ENCODE measurements at regions not wholly inside any gene's neighbourhood (a gene's known extent, or its start where the extent isn't known, plus 50 kb on each side); places are given as distances from the start of the nearest gene placed in this dataset.

GRCh38 chr2:63665091-63665490 lies 76.3 kb downstream of the MDH1 start:
- TF ChIP-seq, protein P1, sequence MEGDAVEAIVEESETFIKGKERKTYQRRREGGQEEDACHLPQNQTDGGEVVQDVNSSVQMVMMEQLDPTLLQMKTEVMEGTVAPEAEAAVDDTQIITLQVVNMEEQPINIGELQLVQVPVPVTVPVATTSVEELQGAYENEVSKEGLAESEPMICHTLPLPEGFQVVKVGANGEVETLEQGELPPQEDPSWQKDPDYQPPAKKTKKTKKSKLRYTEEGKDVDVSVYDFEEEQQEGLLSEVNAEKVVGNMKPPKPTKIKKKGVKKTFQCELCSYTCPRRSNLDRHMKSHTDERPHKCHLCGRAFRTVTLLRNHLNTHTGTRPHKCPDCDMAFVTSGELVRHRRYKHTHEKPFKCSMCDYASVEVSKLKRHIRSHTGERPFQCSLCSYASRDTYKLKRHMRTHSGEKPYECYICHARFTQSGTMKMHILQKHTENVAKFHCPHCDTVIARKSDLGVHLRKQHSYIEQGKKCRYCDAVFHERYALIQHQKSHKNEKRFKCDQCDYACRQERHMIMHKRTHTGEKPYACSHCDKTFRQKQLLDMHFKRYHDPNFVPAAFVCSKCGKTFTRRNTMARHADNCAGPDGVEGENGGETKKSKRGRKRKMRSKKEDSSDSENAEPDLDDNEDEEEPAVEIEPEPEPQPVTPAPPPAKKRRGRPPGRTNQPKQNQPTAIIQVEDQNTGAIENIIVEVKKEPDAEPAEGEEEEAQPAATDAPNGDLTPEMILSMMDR (IDR thresholded peaks at IDR 0.05; ENCODE audit: unreplicated experiment in 3 of 3), result no peak
- H3K36me3 Mint-ChIP-seq (ENCODE audit: low read depth), result no peaks in the 10 kb centered on the region
- H3K4me1 Mint-ChIP-seq, result peaks cover 9% of the 10 kb centered on the region
- H3K27me3 Mint-ChIP-seq (ENCODE audit: low read depth), result no peaks in the 10 kb centered on the region
- no peak overlapping the region for H3K4me3 Mint-ChIP-seq
- no peaks in the 10 kb centered on the region for H3K9me3 Mint-ChIP-seq
- H3K27ac Mint-ChIP-seq, result no peak overlapping the region

DNA sequence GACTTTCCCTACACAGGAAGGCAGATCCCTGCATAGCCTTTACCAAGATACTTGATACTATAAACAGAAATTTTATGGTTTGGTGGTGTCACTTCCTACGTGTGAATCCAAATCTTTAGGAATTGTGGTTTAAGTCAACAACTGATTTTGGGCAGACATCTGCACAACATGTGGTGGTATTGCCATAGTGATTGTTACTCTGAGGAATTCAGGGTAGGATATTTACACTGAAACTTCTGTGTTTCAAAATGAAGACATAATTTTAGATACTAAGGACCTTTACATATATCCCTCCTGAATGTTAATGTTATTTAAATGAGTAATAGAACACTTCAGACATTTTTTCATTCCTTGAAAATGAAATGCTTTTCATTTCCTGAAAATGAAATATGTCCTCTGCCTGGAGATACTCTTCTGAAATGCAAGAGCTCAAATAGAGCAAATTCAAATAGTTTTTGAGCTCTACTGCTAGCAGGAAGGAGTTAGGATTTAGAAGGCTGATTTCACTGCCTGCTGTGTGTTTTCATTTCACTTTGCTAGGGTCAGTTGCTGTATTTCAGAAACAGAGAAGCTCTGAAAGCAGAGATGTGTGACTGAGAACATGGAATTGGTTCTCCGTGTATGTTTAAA lies 77.2 kb downstream of the MDH1 start:
- Mint-ChIP-seq H3K4me3 (no peak overlapping the region), H3K36me3 (ENCODE audit: low read depth) (no peaks in the 10 kb centered on the region), H3K4me1 (peaks cover 9% of the 10 kb centered on the region), H3K27me3 (ENCODE audit: low read depth) (no peaks in the 10 kb centered on the region), H3K27ac (no peak overlapping the region), H3K9me3 (no peaks in the 10 kb centered on the region)
- TF ChIP-seq, protein P1 (IDR thresholded peaks at IDR 0.05; ENCODE audit: unreplicated experiment in 3 of 3), result no peak

- H3K27ac Mint-ChIP-seq, result no peak overlapping the region
Observed at GRCh38 chr2:63667132-63667700, 78.5 kb downstream of the MDH1 start.

DNA sequence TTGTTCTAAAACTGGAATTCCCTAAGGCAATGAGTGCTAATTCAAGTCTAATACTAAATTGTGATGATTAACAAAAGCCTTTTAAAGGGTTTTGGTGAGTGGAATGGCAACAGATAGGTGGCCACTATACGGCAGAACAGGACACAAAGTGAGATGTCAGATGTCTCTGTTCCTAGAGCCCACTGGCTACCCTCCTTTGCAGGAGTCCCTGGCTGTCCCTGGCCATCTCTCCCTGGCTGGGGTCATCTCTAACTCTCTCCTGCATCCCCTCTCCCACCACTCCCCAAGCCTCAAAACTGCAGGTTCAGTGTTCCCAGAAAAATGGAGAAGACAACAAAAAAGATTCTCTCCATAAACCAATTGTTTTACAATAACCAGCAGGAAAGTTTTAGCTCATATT lies 79.2 kb downstream of the MDH1 start:
- Mint-ChIP-seq H3K27me3 (ENCODE audit: low read depth) (peaks cover 4% of the 10 kb centered on the region), H3K27ac (no peak overlapping the region), H3K9me3 (no peaks in the 10 kb centered on the region), H3K4me1 (peaks cover 9% of the 10 kb centered on the region), H3K4me3 (no peak overlapping the region), H3K36me3 (ENCODE audit: low read depth) (no peaks in the 10 kb centered on the region)
- TF ChIP-seq, protein P1 (IDR thresholded peaks at IDR 0.05; ENCODE audit: unreplicated experiment in 3 of 3), result no peak

More at GRCh38 chr2:63667132-63667700, 78.5 kb downstream of the MDH1 start:
- Mint-ChIP-seq H3K4me1 (peaks cover 9% of the 10 kb centered on the region), H3K9me3 (no peaks in the 10 kb centered on the region), H3K27me3 (ENCODE audit: low read depth) (peaks cover 4% of the 10 kb centered on the region), H3K36me3 (ENCODE audit: low read depth) (no peaks in the 10 kb centered on the region), H3K4me3 (no peak overlapping the region)
- TF ChIP-seq, protein P1 (IDR thresholded peaks at IDR 0.05; ENCODE audit: unreplicated experiment in 3 of 3), result no peak

- Mint-ChIP-seq H3K36me3 (ENCODE audit: low read depth) (no peaks in the 10 kb centered on the region), H3K27me3 (ENCODE audit: low read depth) (peaks cover 4% of the 10 kb centered on the region), H3K27ac (peak overlapping the region in 1 of 3 experiments; percentile 10), H3K4me1 (peaks cover 9% of the 10 kb centered on the region), H3K9me3 (no peaks in the 10 kb centered on the region), H3K4me3 (no peak overlapping the region)
- TF ChIP-seq, protein P1 (IDR thresholded peaks at IDR 0.05; ENCODE audit: unreplicated experiment in 3 of 3), result no peak
Observed at GRCh38 chr2:63668466-63668865, 79.7 kb downstream of the MDH1 start.

DNA sequence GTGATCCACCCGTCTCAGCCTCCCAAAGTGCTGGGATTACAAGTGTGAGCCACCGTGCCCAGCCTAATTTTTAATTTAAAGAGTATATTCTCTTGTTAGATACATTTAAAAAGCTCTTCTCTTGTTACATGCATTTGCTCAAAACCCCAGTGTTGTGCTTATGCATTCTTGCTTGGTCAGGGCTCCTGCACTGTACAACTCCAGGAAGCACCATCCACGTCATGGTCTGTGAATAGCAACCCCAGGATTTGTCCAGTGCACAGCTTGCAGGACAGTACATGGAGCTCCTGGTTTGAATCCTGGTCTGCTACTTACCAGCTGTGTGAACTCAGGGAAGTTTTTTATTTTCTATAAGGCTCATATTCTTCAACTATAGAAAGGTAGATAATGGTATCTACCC lies 80.8 kb downstream of the MDH1 start:
- H3K4me3 Mint-ChIP-seq, result no peak overlapping the region
- no peak overlapping the region for H3K27ac Mint-ChIP-seq
- H3K27me3 Mint-ChIP-seq (ENCODE audit: low read depth), result peaks cover 4% of the 10 kb centered on the region
- H3K4me1 Mint-ChIP-seq, result peaks cover 9% of the 10 kb centered on the region
- no peaks in the 10 kb centered on the region for H3K9me3 Mint-ChIP-seq
- TF ChIP-seq, protein P1 (IDR thresholded peaks at IDR 0.05; ENCODE audit: unreplicated experiment in 3 of 3), result no peak
- H3K36me3 Mint-ChIP-seq (ENCODE audit: low read depth), result no peaks in the 10 kb centered on the region

Measured in nephron (organoid).